Neural cell (in vitro differentiated cells): ENCODE measurements at regions not wholly inside any gene's neighbourhood (a gene's known extent, or its start where the extent isn't known, plus 50 kb on each side); places are given as distances from the start of the nearest gene placed in this dataset.

Source experiments
- EZH2 ChIP-seq: fragments of 200-600, 300-800 bp; shearing (Covaris generic), sonication (generic); IDR thresholded peaks from 2 replicates; pipeline ENCODE4 v1.6.1; 2014; ENCODE audit warnings: antibody characterized with exemption, low read length, borderline replicate concordance, mild to moderate bottlenecking; ENCODE audit not compliant: insufficient read depth, poor library complexity, severe bottlenecking
- MXI1 ChIP-seq: fragments of 450-650 bp; conservative IDR thresholded peaks from 2 replicates; pipeline ENCODE4 v1.6.1; 2014; ENCODE audit warnings: antibody characterized with exemption, mild to moderate bottlenecking; ENCODE audit not compliant: poor library complexity, severe bottlenecking
- TF ChIP-seq, protein P1 (sequence below): fragments of 450-650 bp; IDR thresholded peaks from 2 replicates; pipeline ENCODE4 v1.5.1; 2014; ENCODE audit warnings: antibody characterized with exemption, mild to moderate bottlenecking, moderate library complexity; ENCODE audit not compliant: poor library complexity, severe bottlenecking

DNA sequence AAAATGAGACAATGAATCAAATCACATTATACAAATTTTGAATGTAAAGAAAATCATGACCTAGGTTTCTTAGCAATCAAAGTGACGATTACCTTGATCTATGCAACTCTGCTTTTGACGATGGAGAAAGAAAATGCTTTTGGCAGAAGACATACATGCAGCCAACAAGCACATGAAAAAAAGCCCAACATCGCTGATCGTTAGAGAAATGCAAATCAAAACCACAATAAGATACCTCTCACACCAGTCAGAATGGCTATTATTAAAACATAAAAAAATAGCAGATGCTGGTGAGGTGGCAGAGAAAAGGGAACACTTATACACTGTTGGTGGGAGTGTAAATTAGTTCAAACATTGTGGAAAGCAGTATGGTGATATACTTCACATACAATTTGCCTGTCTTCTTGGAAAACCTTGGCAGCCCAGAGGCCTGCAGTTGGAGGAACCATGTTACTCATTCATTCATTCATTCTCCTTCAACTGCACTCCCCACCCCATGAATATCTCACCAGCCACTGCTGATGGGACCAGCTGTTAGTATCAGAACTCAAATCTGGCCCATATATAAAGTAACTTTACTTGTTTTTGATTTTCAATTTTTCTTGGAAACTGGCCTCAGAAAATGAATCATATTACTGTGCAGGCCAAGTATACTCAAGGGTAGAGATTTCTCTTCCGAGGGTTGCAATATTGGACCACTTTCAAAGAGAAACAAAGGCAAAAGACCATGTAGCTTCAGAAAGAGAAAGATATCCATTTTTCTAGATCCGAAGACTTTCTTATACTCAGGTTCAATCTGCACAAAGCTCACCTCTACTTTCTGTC lies 358.6 kb upstream of the ARHGEF26 start:
- TF ChIP-seq, protein P1, sequence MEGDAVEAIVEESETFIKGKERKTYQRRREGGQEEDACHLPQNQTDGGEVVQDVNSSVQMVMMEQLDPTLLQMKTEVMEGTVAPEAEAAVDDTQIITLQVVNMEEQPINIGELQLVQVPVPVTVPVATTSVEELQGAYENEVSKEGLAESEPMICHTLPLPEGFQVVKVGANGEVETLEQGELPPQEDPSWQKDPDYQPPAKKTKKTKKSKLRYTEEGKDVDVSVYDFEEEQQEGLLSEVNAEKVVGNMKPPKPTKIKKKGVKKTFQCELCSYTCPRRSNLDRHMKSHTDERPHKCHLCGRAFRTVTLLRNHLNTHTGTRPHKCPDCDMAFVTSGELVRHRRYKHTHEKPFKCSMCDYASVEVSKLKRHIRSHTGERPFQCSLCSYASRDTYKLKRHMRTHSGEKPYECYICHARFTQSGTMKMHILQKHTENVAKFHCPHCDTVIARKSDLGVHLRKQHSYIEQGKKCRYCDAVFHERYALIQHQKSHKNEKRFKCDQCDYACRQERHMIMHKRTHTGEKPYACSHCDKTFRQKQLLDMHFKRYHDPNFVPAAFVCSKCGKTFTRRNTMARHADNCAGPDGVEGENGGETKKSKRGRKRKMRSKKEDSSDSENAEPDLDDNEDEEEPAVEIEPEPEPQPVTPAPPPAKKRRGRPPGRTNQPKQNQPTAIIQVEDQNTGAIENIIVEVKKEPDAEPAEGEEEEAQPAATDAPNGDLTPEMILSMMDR, result no peak
- TF ChIP-seq EZH2 (no peak), MXI1 (no peak)
